NCI-H2171 treated with DMSO at 0.1 percent for 48 hours (cell line): ENCODE measurements at regions not wholly inside any gene's neighbourhood (a gene's known extent, or its start where the extent isn't known, plus 50 kb on each side); places are given as distances from the start of the nearest gene placed in this dataset.
A peak's percentile ranks its signal among the peaks of the same experiment; 100 is the strongest.
"Not testable (repeated sequence)": the region's sequence is repeated elsewhere in the genome, so short reads cannot be mapped to it uniquely, and the experiment has no call there.

ENCODE experiments used
- DNase-seq: peaks from one replicate; lab custom pipeline; 2025; lab: John Stamatoyannopoulos, UW

GRCh38 chr2:234406085-234406484, 90.8 kb downstream of the ARL4C start:
- no peak for DNase-seq

GRCh38 chr2:234405462-234405861, 91.4 kb downstream of the ARL4C start:
- DNase-seq = no peak

- DNase-seq = no peak
These were observed 91.9 kb downstream of the ARL4C start for GRCh38 chr2:234404957-234405356.

GRCh38 chr2:234403751-234404150, 93.1 kb downstream of the ARL4C start:
- DNase-seq = no peak

- DNase-seq = no peak
These were observed 93.8 kb downstream of the ARL4C start for GRCh38 chr2:234403074-234403473.

GRCh38 chr2:234401426-234401825, 95.5 kb downstream of the ARL4C start:
- no peak for DNase-seq

- DNase-seq = no peak
These were observed 97.2 kb downstream of the ARL4C start for GRCh38 chr2:234399451-234400246.

- DNase-seq = no peak
These were observed 98.3 kb downstream of the ARL4C start for GRCh38 chr2:234398531-234398930.

GRCh38 chr2:234395891-234396420, 100.9 kb downstream of the ARL4C start:
- DNase-seq = peak; percentile 94

- no peak for DNase-seq
These were observed 102.4 kb downstream of the ARL4C start for GRCh38 chr2:234394450-234394849.

GRCh38 chr2:234393354-234393753, 103.5 kb downstream of the ARL4C start:
- no peak for DNase-seq

GRCh38 chr2:234392041-234392615, 104.8 kb downstream of the ARL4C start:
- no peak for DNase-seq

- DNase-seq = no peak
These were observed 105.3 kb downstream of the ARL4C start for GRCh38 chr2:234391625-234392024.

- DNase-seq = not testable (repeated sequence)
These were observed 107.2 kb downstream of the ARL4C start for GRCh38 chr2:234389661-234390060.

GRCh38 chr2:234388591-234388990, 108.3 kb downstream of the ARL4C start:
- DNase-seq = no peak

GRCh38 chr2:234386971-234387370, 109.9 kb downstream of the ARL4C start:
- DNase-seq = no peak

GRCh38 chr2:234382131-234382530, 114.8 kb downstream of the ARL4C start:
- DNase-seq = no peak

GRCh38 chr2:234378958-234379357, 117.9 kb downstream of the ARL4C start:
- not testable (repeated sequence) for DNase-seq

- no peak for DNase-seq
These were observed 118.4 kb downstream of the ARL4C start for GRCh38 chr2:234378440-234378839.

- DNase-seq = peak; percentile 85
These were observed 119.0 kb downstream of the ARL4C start for GRCh38 chr2:234377761-234378391.

GRCh38 chr2:234376229-234376628, 120.7 kb downstream of the ARL4C start:
- DNase-seq = no peak

- peak; percentile 29 for DNase-seq
These were observed 121.6 kb downstream of the ARL4C start for GRCh38 chr2:234375176-234375880.
